H1 (cell line): ENCODE measurements at regions not wholly inside any gene's neighbourhood (a gene's known extent, or its start where the extent isn't known, plus 50 kb on each side); places are given as distances from the start of the nearest gene placed in this dataset.

ENCODE experiments used
- CTCF ChIA-PET: fragments of 300-600 bp; sonication (Branson Sonifier 250); formaldehyde crosslinking; loops from one replicate; lab custom pipeline; 2021; ENCODE audit not compliant: partially characterized antibody; lab: Charles Lee
- POLR2A ChIA-PET: fragments of 300-600 bp; sonication (Branson Sonifier 250); formaldehyde crosslinking; loops from one replicate; lab custom pipeline; 2021; ENCODE audit warnings: inconsistent platforms; ENCODE audit not compliant: partially characterized antibody; lab: Charles Lee
- DNase-seq, 2 experiments: peaks; one replicate each; pipeline versions ENCODE4 v3.0.0 to v3.0.0-alpha.2; 2010 to 2022; ENCODE audit warnings: low spot score in 2 of 2, low read depth in 1 of 2, mixed read lengths in 1 of 2
- FAIRE-seq: peaks from 2 replicates; lab custom pipeline; 2011; peaks lifted over from hg19 to GRCh38; lab: Jason Lieb, UNC
- H2AFZ ChIP-seq: 2 replicates; pipeline ENCODE4 v1.8.1; 2012; ENCODE audit warnings: low read length, inconsistent platforms
- H2AK5ac ChIP-seq: 2 replicates; pipeline ENCODE4 v1.6.1; 2013; ENCODE audit warnings: low read depth, low read length
- H2BK120ac ChIP-seq: replicated peaks from 2 replicates; pipeline ENCODE3; 2013; ENCODE audit warnings: low read depth, low read length, inconsistent platforms
- H2BK12ac ChIP-seq: 2 replicates; pipeline ENCODE4 v1.6.1; 2013; ENCODE audit warnings: low read depth, low read length
- H2BK15ac ChIP-seq: 2 replicates; pipeline ENCODE4 v1.6.1; 2013; ENCODE audit warnings: low read length
- H2BK20ac ChIP-seq: 2 replicates; pipeline ENCODE4 v1.6.1; 2013; ENCODE audit warnings: low read length
- H2BK5ac ChIP-seq: 2 replicates; pipeline ENCODE4 v1.6.1; 2013; ENCODE audit warnings: low read depth, low read length
- H3K14ac ChIP-seq: 2 replicates; pipeline ENCODE4 v1.6.1; 2013; ENCODE audit warnings: inconsistent platforms; ENCODE audit not compliant: insufficient read length
- H3K18ac ChIP-seq: 2 replicates; pipeline ENCODE4 v1.6.1; 2013; ENCODE audit warnings: low read length; ENCODE audit errors: extremely low read depth
- H3K23ac ChIP-seq: 2 replicates; pipeline ENCODE4 v1.6.1; 2013; ENCODE audit warnings: inconsistent platforms; ENCODE audit not compliant: insufficient read length
- H3K23me2 ChIP-seq: 2 replicates; pipeline ENCODE4 v1.6.1; 2013; ENCODE audit warnings: low read depth, low read length
- H3K27ac ChIP-seq: 2 replicates; pipeline ENCODE4 v1.6.1; 2011; ENCODE audit warnings: low read depth, low read length, inconsistent platforms
- H3K27me3 ChIP-seq, 4 experiments: replicated peaks in 1 of 4; 1 replicate in 1 of 4; 2 replicates in 3 of 4; pipeline versions ENCODE4 v1.6.1 to v1.8.1; 2011 to 2013; ENCODE audit warnings: low read length in 3 of 4, mild to moderate bottlenecking in 3 of 4, inconsistent platforms in 2 of 4, mixed read lengths in 2 of 4, moderate library complexity in 1 of 4; ENCODE audit not compliant: control insufficient read depth in 3 of 4, insufficient read depth in 3 of 4; ENCODE audit errors: extremely low read depth in 1 of 4
- H3K36me3 ChIP-seq, 4 experiments: 2 replicates each; pipeline versions ENCODE4 v1.6.1 to v1.8.1; 2011 to 2013; ENCODE audit warnings: mild to moderate bottlenecking in 4 of 4, low read length in 3 of 4, moderate library complexity in 2 of 4, control low read depth in 1 of 4, inconsistent platforms in 1 of 4; ENCODE audit not compliant: insufficient read depth in 4 of 4, control insufficient read depth in 2 of 4
- H3K4ac ChIP-seq: replicated peaks from 2 replicates; pipeline ENCODE3; 2013; ENCODE audit warnings: low read length, low read depth, mixed read lengths, inconsistent platforms; ENCODE audit not compliant: insufficient read length
- H3K4me1 ChIP-seq, 4 experiments: replicated peaks in 1 of 4; 1 replicate in 1 of 4; 2 replicates in 3 of 4; pipeline versions ENCODE4 v1.6.1 to v1.8.1; 2011 to 2013; ENCODE audit warnings: low read length in 3 of 4, inconsistent platforms in 2 of 4, mixed read lengths in 1 of 4; ENCODE audit not compliant: insufficient read depth in 4 of 4, control insufficient read depth in 3 of 4
- H3K4me2 ChIP-seq, 2 experiments: 2 replicates each; pipeline versions ENCODE4 v1.6.1 to v1.8.1; 2011 to 2013; ENCODE audit warnings: low read depth in 2 of 2, low read length in 2 of 2, control low read depth in 1 of 2, inconsistent platforms in 1 of 2, mild to moderate bottlenecking in 1 of 2; ENCODE audit not compliant: insufficient read depth in 1 of 2
- H3K4me3 ChIP-seq, 4 experiments: fragments of 200-600, 300-600 bp in 1 of 4; sonication (generic), shearing (Covaris generic), sonication (Bioruptor Twin) in 1 of 4; 2 replicates each; pipeline versions ENCODE4 v1.5.1 to v1.8.1; 2011 to 2016; ENCODE audit warnings: low read length in 4 of 4, low read depth in 3 of 4, control low read depth in 2 of 4, inconsistent platforms in 2 of 4, mild to moderate bottlenecking in 2 of 4, mixed read lengths in 1 of 4, moderate library complexity in 1 of 4; ENCODE audit not compliant: insufficient read depth in 2 of 4; ENCODE audit errors: extremely low read depth in 1 of 4
- H3K56ac ChIP-seq: replicated peaks from 2 replicates; pipeline ENCODE3; 2013; ENCODE audit warnings: low read depth, mild to moderate bottlenecking, mixed read lengths, low read length, inconsistent platforms; ENCODE audit not compliant: insufficient read length
- H3K79me1 ChIP-seq: 2 replicates; pipeline ENCODE4 v1.6.1; 2013; ENCODE audit warnings: low read depth, low read length, control low read depth
- H3K79me2 ChIP-seq, 2 experiments: 2 replicates each; pipeline versions ENCODE4 v1.6.1 to v1.8.1; 2012 to 2013; ENCODE audit warnings: low read length in 2 of 2, mild to moderate bottlenecking in 2 of 2, inconsistent platforms in 1 of 2; ENCODE audit not compliant: insufficient read depth in 2 of 2, control insufficient read depth in 1 of 2
- H3K9ac ChIP-seq, 4 experiments: replicated peaks in 1 of 4; 1 replicate in 1 of 4; 2 replicates in 3 of 4; pipeline versions ENCODE4 v1.6.1 to v1.8.1; 2011 to 2013; ENCODE audit warnings: low read depth in 3 of 4, low read length in 3 of 4, control low read depth in 2 of 4, mild to moderate bottlenecking in 2 of 4, moderate library complexity in 2 of 4, inconsistent platforms in 1 of 4; ENCODE audit errors: extremely low read depth in 1 of 4
- H3K9me3 ChIP-seq, 2 experiments: 2 replicates each; pipeline versions ENCODE4 v1.6.1 to v1.8.1; 2012 to 2013; ENCODE audit warnings: mild to moderate bottlenecking in 2 of 2, moderate library complexity in 2 of 2, control low read depth in 1 of 2, inconsistent platforms in 1 of 2, low read depth in 1 of 2, low read length in 1 of 2, mixed read lengths in 1 of 2; ENCODE audit not compliant: insufficient read depth in 2 of 2
- H4K20me1 ChIP-seq, 2 experiments: replicated peaks in 1 of 2; 2 replicates each; pipeline versions ENCODE3 to v1.8.1; 2011 to 2013; ENCODE audit warnings: inconsistent platforms in 2 of 2, low read length in 2 of 2, mild to moderate bottlenecking in 1 of 2; ENCODE audit not compliant: insufficient read depth in 2 of 2, control insufficient read depth in 1 of 2
- H4K5ac ChIP-seq: 2 replicates; pipeline ENCODE4 v1.6.1; 2013; ENCODE audit warnings: low read length, low read depth, mixed read lengths, inconsistent platforms; ENCODE audit not compliant: insufficient read length
- H4K8ac ChIP-seq: 2 replicates; pipeline ENCODE4 v1.8.0; 2013; ENCODE audit warnings: mild to moderate bottlenecking, moderate library complexity, low read length, inconsistent platforms; ENCODE audit not compliant: insufficient read depth; ENCODE audit errors: extremely low read depth
- H4K91ac ChIP-seq: replicated peaks from 2 replicates; pipeline ENCODE3; 2013; ENCODE audit warnings: low read length, mixed read lengths, inconsistent platforms; ENCODE audit not compliant: insufficient read length
- ASH2L ChIP-seq: fragments of 200-600, 300-600 bp; sonication (generic); IDR thresholded peaks from one replicate; pipeline ENCODE4 v1.7.1; 2017; ENCODE audit warnings: low read length
- EGR1 ChIP-seq: IDR thresholded peaks from 2 replicates; pipeline ENCODE4 v1.6.1; 2011; ENCODE audit warnings: low read depth, low read length, borderline replicate concordance
- FOSL1 ChIP-seq: IDR thresholded peaks from 2 replicates; pipeline ENCODE4 v1.6.1; 2011; ENCODE audit warnings: mild to moderate bottlenecking, low read depth, low read length, moderate library complexity; ENCODE audit not compliant: insufficient read depth
- GTF2F1 ChIP-seq: IDR thresholded peaks from 2 replicates; pipeline ENCODE4 v1.6.1; 2012; ENCODE audit warnings: low read depth, low read length, improper control_type of control experiment, borderline replicate concordance
- HDAC2 ChIP-seq, 2 experiments: fragments of 300-600 bp in 1 of 2; sonication (generic) in 1 of 2; IDR thresholded peaks; 2 replicates each; pipeline ENCODE4 v1.6.1; 2011 to 2012; ENCODE audit warnings: low read depth in 2 of 2, low read length in 2 of 2, mild to moderate bottlenecking in 2 of 2, moderate library complexity in 2 of 2, borderline replicate concordance in 1 of 2, inconsistent platforms in 1 of 2
- NANOG ChIP-seq: IDR thresholded peaks from 2 replicates; pipeline ENCODE4 v1.6.1; 2011; ENCODE audit warnings: low read length, low read depth, mild to moderate bottlenecking, inconsistent platforms; ENCODE audit not compliant: insufficient read depth, poor library complexity, severe bottlenecking
- POLR2AphosphoS5 ChIP-seq: IDR thresholded peaks from 2 replicates; pipeline ENCODE4 v1.6.1; 2011; ENCODE audit warnings: low read depth, low read length
- SIN3A ChIP-seq, 2 experiments: IDR thresholded peaks in 1 of 2; conservative IDR thresholded peaks in 1 of 2; 2 replicates each; pipeline ENCODE4 v1.6.1; 2011 to 2012; ENCODE audit warnings: low read length in 2 of 2, improper control_type of control experiment in 1 of 2, low read depth in 1 of 2, mild to moderate bottlenecking in 1 of 2
- SP2 ChIP-seq: IDR thresholded peaks from 2 replicates; pipeline ENCODE4 v1.6.1; 2012; ENCODE audit warnings: mild to moderate bottlenecking, low read length, inconsistent platforms
- SP4 ChIP-seq: IDR thresholded peaks from 2 replicates; pipeline ENCODE4 v1.6.1; 2012; ENCODE audit warnings: low read length, inconsistent platforms
- TEAD4 ChIP-seq: IDR thresholded peaks from 2 replicates; pipeline ENCODE4 v1.6.1; 2012; ENCODE audit warnings: low read depth, low read length, inconsistent platforms, mixed read lengths
- WGBS, 2 experiments: shearing (Covaris generic) in 1 of 2; methylation state at CpG; one replicate each; pipeline versions ENCODE4 v1.1.6 to v1.1.7; 2013 to 2015; ENCODE audit warnings: low lambda C conversion rate in 2 of 2, mixed read lengths in 2 of 2, inconsistent platforms in 1 of 2, low coverage in 1 of 2, missing lambda C conversion rate in 1 of 2; ENCODE audit not compliant: insufficient replicate concordance in 2 of 2, insufficient coverage in 1 of 2, insufficient read length in 1 of 2; ENCODE audit errors: extremely low coverage in 1 of 2, missing lambda C conversion rate in 1 of 2; 5-methylcytosine and 5-hydroxymethylcytosine counted together
- TF ChIP-seq, protein P1 (sequence below): IDR thresholded peaks from 2 replicates; pipeline ENCODE4 v1.6.1; 2012; ENCODE audit warnings: low read length, inconsistent platforms
- TF ChIP-seq, protein P2 (sequence below): IDR thresholded peaks from 2 replicates; pipeline ENCODE4 v1.6.1; 2012; ENCODE audit warnings: inconsistent platforms

DNA sequence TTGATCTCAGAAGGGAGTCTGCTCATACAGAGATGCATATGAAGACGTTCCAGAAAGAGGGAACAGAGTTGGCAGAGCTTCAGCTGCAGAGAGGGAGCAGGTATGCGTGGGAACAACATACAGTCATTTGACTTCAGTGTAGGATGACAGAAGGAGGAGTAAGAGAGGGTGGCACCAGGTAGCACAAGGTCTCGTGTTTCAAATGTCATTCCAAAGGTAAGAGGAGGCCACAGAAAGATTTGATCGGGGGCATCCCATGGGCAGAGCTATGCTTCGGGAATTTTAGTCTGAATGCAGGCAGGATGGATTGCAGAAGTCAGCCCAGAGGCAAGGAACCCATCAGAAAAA lies 367.1 kb downstream of the CDK5RAP2 start:
- no peak overlapping the region for H3K23ac ChIP-seq
- H2AFZ ChIP-seq = no peak overlapping the region
- H4K5ac ChIP-seq = no peak overlapping the region
- H2BK15ac ChIP-seq = no peak overlapping the region
- H3K27ac ChIP-seq = no peak overlapping the region
- no peak overlapping the region for H2AK5ac ChIP-seq
- H2BK20ac ChIP-seq = no peak overlapping the region
- FAIRE-seq (no peak), DNase-seq (no peak)
- H3K18ac ChIP-seq = no peak overlapping the region
- no peak overlapping the region for H3K14ac ChIP-seq
- no peaks in the 10 kb centered on the region for H3K9me3 ChIP-seq
- 87% methylated on average over 5 of the region's 5 CpGs; no CpG with 5 or more reads in 1 of the 2 experiments for WGBS, 2 experiments
- H3K4me2 ChIP-seq = no peak overlapping the region
- H3K79me2 ChIP-seq = no peaks in the 10 kb centered on the region
- H3K4me3 ChIP-seq = no peak overlapping the region
- H2BK12ac ChIP-seq = no peak overlapping the region
- no peaks in the 10 kb centered on the region for H3K4me1 ChIP-seq
- H3K36me3 ChIP-seq = no peaks in the 10 kb centered on the region
- no peaks in the 10 kb centered on the region; the same call in 1 of the 2 replicates for H3K23me2 ChIP-seq
- H4K20me1 ChIP-seq = no peaks in the 10 kb centered on the region
- H4K91ac ChIP-seq = no peak overlapping the region
- ChIA-PET CTCF (no interaction called here), POLR2A (no interaction called here)
- no peak overlapping the region for H3K4ac ChIP-seq
- no peaks in the 10 kb centered on the region for H3K79me1 ChIP-seq
- no peaks in the 10 kb centered on the region for H3K27me3 ChIP-seq
- no peak overlapping the region for H2BK5ac ChIP-seq
- H3K56ac ChIP-seq = no peak overlapping the region
- H4K8ac ChIP-seq = no peak overlapping the region
- H3K9ac ChIP-seq = no peak overlapping the region
- H2BK120ac ChIP-seq = no peak overlapping the region
- no peak for TF ChIP-seq GTF2F1
- TF ChIP-seq, protein P1, sequence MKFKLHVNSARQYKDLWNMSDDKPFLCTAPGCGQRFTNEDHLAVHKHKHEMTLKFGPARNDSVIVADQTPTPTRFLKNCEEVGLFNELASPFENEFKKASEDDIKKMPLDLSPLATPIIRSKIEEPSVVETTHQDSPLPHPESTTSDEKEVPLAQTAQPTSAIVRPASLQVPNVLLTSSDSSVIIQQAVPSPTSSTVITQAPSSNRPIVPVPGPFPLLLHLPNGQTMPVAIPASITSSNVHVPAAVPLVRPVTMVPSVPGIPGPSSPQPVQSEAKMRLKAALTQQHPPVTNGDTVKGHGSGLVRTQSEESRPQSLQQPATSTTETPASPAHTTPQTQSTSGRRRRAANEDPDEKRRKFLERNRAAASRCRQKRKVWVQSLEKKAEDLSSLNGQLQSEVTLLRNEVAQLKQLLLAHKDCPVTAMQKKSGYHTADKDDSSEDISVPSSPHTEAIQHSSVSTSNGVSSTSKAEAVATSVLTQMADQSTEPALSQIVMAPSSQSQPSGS = no peak
- TF ChIP-seq EGR1 = no peak
- TF ChIP-seq, protein P2, sequence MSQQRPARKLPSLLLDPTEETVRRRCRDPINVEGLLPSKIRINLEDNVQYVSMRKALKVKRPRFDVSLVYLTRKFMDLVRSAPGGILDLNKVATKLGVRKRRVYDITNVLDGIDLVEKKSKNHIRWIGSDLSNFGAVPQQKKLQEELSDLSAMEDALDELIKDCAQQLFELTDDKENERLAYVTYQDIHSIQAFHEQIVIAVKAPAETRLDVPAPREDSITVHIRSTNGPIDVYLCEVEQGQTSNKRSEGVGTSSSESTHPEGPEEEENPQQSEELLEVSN = no peak
- no peak for TF ChIP-seq SP2
- no peak for TF ChIP-seq SIN3A (conservative IDR thresholded peaks at IDR 0.05 in 1 of 2, IDR thresholded peaks at IDR 0.05 in 1 of 2; ENCODE audit: low read depth in 1 of 2, low read length in 2 of 2)
- no peak for TF ChIP-seq POLR2AphosphoS5
- TF ChIP-seq FOSL1 = no peak
- TF ChIP-seq HDAC2 (IDR thresholded peaks at IDR 0.05; ENCODE audit: borderline replicate concordance in 1 of 2, low read depth in 2 of 2, low read length in 2 of 2) = no peak
- no peak for TF ChIP-seq ASH2L
- TF ChIP-seq SP4 = no peak
- no peak for TF ChIP-seq TEAD4
- no peak for TF ChIP-seq NANOG
